Stomach (tissue), 8 donors: ENCODE measurements at regions not wholly inside any gene's neighbourhood (a gene's known extent, or its start where the extent isn't known, plus 50 kb on each side); places are given as distances from the start of the nearest gene placed in this dataset.

Experiments used
- DNase-seq, 2 donors: peaks; one replicate each; pipeline versions ENCODE4 v3.0.0 to v3.0.0-alpha.2; 2013 to 2019
- H3K27ac ChIP-seq, 5 donors: fragments of 200-600 bp in 4 of 5; sonication (generic) in 4 of 5; one replicate each; pipeline ENCODE4 v1.5.1; 2013 to 2019; ENCODE audit warnings: mild to moderate bottlenecking in 1 of 5, moderate library complexity in 1 of 5
- H3K27me3 ChIP-seq, 3 donors: fragments of 200-600 bp; sonication (generic); one replicate each; pipeline ENCODE4 v1.5.1; 2017 to 2019; ENCODE audit warnings: mixed run types in 1 of 3
- H3K36me3 ChIP-seq, 4 donors: fragments of 200-600 bp; sonication (generic); 1 replicate in 3 of 4; 2 replicates in 1 of 4; pipeline ENCODE4 v1.5.1; 2016 to 2019
- H3K4me1 ChIP-seq, 4 donors: fragments of 200-600 bp; sonication (generic); one replicate each; pipeline ENCODE4 v1.5.1; 2016 to 2019
- H3K4me3 ChIP-seq, 4 donors: fragments of 200-600 bp; sonication (generic) in 3 of 4; one replicate each; pipeline ENCODE4 v1.5.1; 2016 to 2019; ENCODE audit warnings: mild to moderate bottlenecking in 1 of 4
- H3K9me3 ChIP-seq, 4 donors: fragments of 200-600 bp; sonication (generic); one replicate each; pipeline ENCODE4 v1.5.1; 2016 to 2019
- CTCF ChIP-seq, 7 experiments: fragments of 450-650 bp in 4 of 7; fragments of 200-600 bp in 3 of 7; sonication (generic) in 3 of 7; IDR thresholded peaks; one replicate each; pipeline ENCODE4 v1.5.1; 2016 to 2019; ENCODE audit warnings: antibody characterized with exemption in 7 of 7, control low read depth in 2 of 7, mild to moderate bottlenecking in 1 of 7
- EP300 ChIP-seq: sonication (generic); formaldehyde crosslinking; IDR thresholded peaks from one replicate; pipeline ENCODE4 v1.6.1; 2017; ENCODE audit warnings: antibody characterized with exemption
- POLR2A ChIP-seq, 4 donors: fragments of 450-650 bp; IDR thresholded peaks; one replicate each; pipeline ENCODE4 v1.6.1; 2016; ENCODE audit warnings: antibody characterized with exemption in 4 of 4, control low read depth in 2 of 4, mild to moderate bottlenecking in 1 of 4, moderate library complexity in 1 of 4
- POLR2AphosphoS5 ChIP-seq, 3 donors: sonication (generic); formaldehyde crosslinking; IDR thresholded peaks; one replicate each; pipeline ENCODE4 v1.6.1; 2016; ENCODE audit warnings: antibody characterized with exemption in 3 of 3
- WGBS, 5 donors: extraction: QIAGEN DNeasy Blood & Tissue Kit in 3 of 5; methylation state at CpG; one replicate each; pipeline versions ENCODE4 v1.1.5 to v1.1.7; 2013 to 2018; 5-methylcytosine and 5-hydroxymethylcytosine counted together
- intact Hi-C: fragments of 100-400 bp; cut with DNase I; formaldehyde crosslinking; loops from one replicate; pipeline ENCODE4 v1.15.1; 2023; ENCODE audit warnings: low total_unique reads
- donor health status: healthy with polysubstance abuse.
- donor health status: Bipolar disorder and iron deficiency.
- donor health status: healthy.

- no peak for DNase-seq
- no peaks in the 10 kb centered on the region for H3K27me3 ChIP-seq
- no peak overlapping the region for H3K27ac ChIP-seq
- intact Hi-C loops: no loop called here
- H3K4me3 ChIP-seq: no peak overlapping the region
- TF ChIP-seq POLR2A (IDR thresholded peaks at IDR 0.05) (no peak), CTCF (IDR thresholded peaks at IDR 0.05) (no peak), EP300 (no peak), POLR2AphosphoS5 (IDR thresholded peaks at IDR 0.05) (no peak)
- H3K4me1 ChIP-seq: no peaks in the 10 kb centered on the region
- peaks cover 0 to 16% (median 8%) of the 10 kb centered on the region in 4 donors for H3K9me3 ChIP-seq
- H3K36me3 ChIP-seq: no peaks in the 10 kb centered on the region
- 95 to 99% (median 96%) methylated on average over 15 to 24 of the region's 24 CpGs for WGBS, 5 donors
These were observed 344.6 kb upstream of the MGAT4C start for GRCh38 chr12:86600664-86601231.

GRCh38 chr12:86597431-86597830, 341.2 kb upstream of the MGAT4C start:
- DNase-seq: no peak
- Histone ChIP-seq H3K27me3 (no peaks in the 10 kb centered on the region), H3K9me3 (peaks cover 0 to 16% (median 8%) of the 10 kb centered on the region in 4 donors), H3K4me3 (no peak overlapping the region), H3K27ac (no peak overlapping the region), H3K4me1 (no peaks in the 10 kb centered on the region), H3K36me3 (no peaks in the 10 kb centered on the region)
- intact Hi-C loops: no loop called here
- TF ChIP-seq EP300 (no peak), POLR2AphosphoS5 (IDR thresholded peaks at IDR 0.05) (no peak), POLR2A (IDR thresholded peaks at IDR 0.05) (no peak), CTCF (IDR thresholded peaks at IDR 0.05) (no peak)

GRCh38 chr12:86590296-86590695, 334.1 kb upstream of the MGAT4C start:
- Histone ChIP-seq H3K4me1 (no peaks in the 10 kb centered on the region), H3K4me3 (no peak overlapping the region), H3K9me3 (no peaks in the 10 kb centered on the region), H3K27ac (no peak overlapping the region), H3K27me3 (no peaks in the 10 kb centered on the region), H3K36me3 (no peaks in the 10 kb centered on the region)
- TF ChIP-seq CTCF (IDR thresholded peaks at IDR 0.05) (no peak), POLR2AphosphoS5 (IDR thresholded peaks at IDR 0.05) (no peak), POLR2A (IDR thresholded peaks at IDR 0.05) (no peak)
- intact Hi-C loops: no loop called here
- DNase-seq: no peak

- intact Hi-C loops: no loop called here
- Histone ChIP-seq H3K4me1 (no peaks in the 10 kb centered on the region), H3K9me3 (peaks cover 0 to under 1% (median 0%) of the 10 kb centered on the region in 4 donors), H3K4me3 (no peak overlapping the region), H3K27ac (no peak overlapping the region), H3K36me3 (no peaks in the 10 kb centered on the region), H3K27me3 (no peaks in the 10 kb centered on the region)
- TF ChIP-seq POLR2A (IDR thresholded peaks at IDR 0.05): no peak
- DNase-seq: no peak
These were observed 318.0 kb upstream of the MGAT4C start for GRCh38 chr12:86574143-86574542.

GRCh38 chr12:86572455-86572854, 316.3 kb upstream of the MGAT4C start:
- Histone ChIP-seq H3K36me3 (no peaks in the 10 kb centered on the region), H3K27me3 (no peaks in the 10 kb centered on the region), H3K4me1 (no peaks in the 10 kb centered on the region), H3K9me3 (peaks cover 0 to 9% (median 7%) of the 10 kb centered on the region in 4 donors), H3K4me3 (no peak overlapping the region), H3K27ac (no peak overlapping the region)
- TF ChIP-seq POLR2A (IDR thresholded peaks at IDR 0.05) (no peak), EP300 (no peak), POLR2AphosphoS5 (IDR thresholded peaks at IDR 0.05) (no peak), CTCF (IDR thresholded peaks at IDR 0.05) (no peak)
- DNase-seq: no peak
- 0 to 17% (median 11%) methylated on average over 1 of the region's 1 CpG for WGBS, 5 donors
- intact Hi-C loops: no loop called here
